IPS-20b (cell line): ENCODE measurements at regions not wholly inside any gene's neighbourhood (a gene's known extent, or its start where the extent isn't known, plus 50 kb on each side); places are given as distances from the start of the nearest gene placed in this dataset.

ENCODE experiments used
- H3K27ac ChIP-seq: one replicate; pipeline ENCODE4 v1.5.1; 2013; ENCODE audit warnings: low read length
- H3K27me3 ChIP-seq: 2 replicates; pipeline ENCODE4 v1.6.1; 2013; ENCODE audit warnings: mild to moderate bottlenecking, low read length, inconsistent platforms; ENCODE audit not compliant: insufficient read depth
- H3K36me3 ChIP-seq: 2 replicates; pipeline ENCODE4 v1.6.1; 2013; ENCODE audit warnings: low read depth, mild to moderate bottlenecking, inconsistent platforms, low read length, moderate library complexity; ENCODE audit not compliant: insufficient read depth
- H3K4me1 ChIP-seq: 2 replicates; pipeline ENCODE4 v1.6.1; 2013; ENCODE audit warnings: mild to moderate bottlenecking, control low read depth, inconsistent platforms, low read length, moderate library complexity; ENCODE audit not compliant: insufficient read depth
- H3K4me3 ChIP-seq: 2 replicates; pipeline ENCODE4 v1.5.1; 2013; ENCODE audit warnings: mild to moderate bottlenecking, low read length, inconsistent platforms
- H3K9ac ChIP-seq: 2 replicates; pipeline ENCODE4 v1.6.1; 2013; ENCODE audit warnings: low read depth, mild to moderate bottlenecking, inconsistent platforms, low read length, moderate library complexity
- H3K9me3 ChIP-seq: 2 replicates; pipeline ENCODE4 v1.6.1; 2013; ENCODE audit warnings: mild to moderate bottlenecking, low read depth, low read length, inconsistent platforms; ENCODE audit not compliant: insufficient read depth

DNA sequence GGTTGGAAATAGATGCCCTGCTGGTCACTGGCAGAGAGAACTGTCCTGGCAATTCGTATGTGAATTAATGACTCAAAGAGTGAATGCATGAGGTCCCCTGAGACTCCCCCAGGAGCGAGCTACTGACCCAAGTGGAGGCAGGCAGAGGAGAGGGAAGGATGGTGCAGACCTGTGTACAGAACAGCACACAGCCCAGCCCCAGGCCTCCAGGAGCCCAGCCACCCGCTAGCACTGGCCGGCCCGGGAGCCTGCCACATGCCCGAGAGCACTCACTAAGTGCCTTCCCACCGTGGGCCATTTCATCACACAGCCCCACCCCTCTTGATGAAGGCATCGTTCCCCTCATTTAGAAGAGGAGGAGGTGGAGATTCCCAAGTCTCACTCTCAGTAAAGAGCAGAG, 62.0 kb upstream of the IGSF21 start:
- Histone ChIP-seq H3K27me3 (no peaks in the 10 kb centered on the region; the same call in 1 of the 2 replicates), H3K27ac (no peak overlapping the region), H3K9me3 (no peaks in the 10 kb centered on the region), H3K36me3 (no peaks in the 10 kb centered on the region), H3K9ac (no peak overlapping the region), H3K4me3 (no peak overlapping the region), H3K4me1 (no peaks in the 10 kb centered on the region)

DNA sequence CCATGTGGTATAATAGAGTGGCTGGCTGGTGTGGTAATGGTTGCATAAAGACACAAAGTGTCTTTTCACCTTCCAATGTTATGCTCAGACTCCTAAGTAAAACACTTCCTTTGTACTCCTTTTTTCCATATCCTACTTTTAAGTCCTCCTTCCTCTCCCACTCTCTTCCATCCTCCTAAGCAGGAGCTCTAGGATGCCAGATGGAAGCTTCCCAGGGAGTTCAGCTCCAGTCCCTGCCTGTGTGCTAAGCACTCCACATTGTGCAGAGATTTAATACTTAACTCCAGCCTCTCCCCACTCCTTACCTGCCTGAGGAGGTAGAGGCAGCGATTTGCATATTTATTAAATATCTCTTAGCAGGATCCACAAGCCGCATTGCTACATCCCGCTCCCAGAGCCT, 60.5 kb upstream of the IGSF21 start:
- Histone ChIP-seq H3K9ac (no peak overlapping the region), H3K36me3 (no peaks in the 10 kb centered on the region), H3K27ac (no peak overlapping the region), H3K27me3 (peaks cover 5% of the 10 kb centered on the region; the same call in 1 of the 2 replicates), H3K4me3 (no peak overlapping the region), H3K9me3 (no peaks in the 10 kb centered on the region), H3K4me1 (no peaks in the 10 kb centered on the region)

DNA sequence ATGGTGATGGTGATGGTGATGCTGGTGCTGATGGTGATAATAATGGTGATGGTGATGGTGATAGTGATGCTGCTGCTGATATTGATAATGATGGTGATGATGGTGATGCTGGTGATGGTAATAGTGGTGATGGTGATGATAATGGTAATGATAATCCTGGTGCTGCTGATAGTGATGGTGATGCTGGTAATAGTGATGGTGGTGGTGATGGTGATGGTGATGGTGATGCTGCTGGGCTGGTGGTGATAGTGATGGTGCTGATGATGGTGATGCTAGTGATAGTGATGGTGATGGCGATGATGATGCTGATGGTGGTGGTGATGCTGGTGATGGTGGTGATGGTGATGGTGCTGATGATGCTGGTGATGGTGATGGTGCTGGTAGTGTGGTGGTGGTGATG, 58.4 kb upstream of the IGSF21 start:
- Histone ChIP-seq H3K27me3 (peaks cover 20% of the 10 kb centered on the region), H3K4me3 (no peak overlapping the region), H3K9ac (no peak overlapping the region), H3K4me1 (no peaks in the 10 kb centered on the region), H3K9me3 (no peaks in the 10 kb centered on the region), H3K27ac (no peak overlapping the region), H3K36me3 (no peaks in the 10 kb centered on the region)

DNA sequence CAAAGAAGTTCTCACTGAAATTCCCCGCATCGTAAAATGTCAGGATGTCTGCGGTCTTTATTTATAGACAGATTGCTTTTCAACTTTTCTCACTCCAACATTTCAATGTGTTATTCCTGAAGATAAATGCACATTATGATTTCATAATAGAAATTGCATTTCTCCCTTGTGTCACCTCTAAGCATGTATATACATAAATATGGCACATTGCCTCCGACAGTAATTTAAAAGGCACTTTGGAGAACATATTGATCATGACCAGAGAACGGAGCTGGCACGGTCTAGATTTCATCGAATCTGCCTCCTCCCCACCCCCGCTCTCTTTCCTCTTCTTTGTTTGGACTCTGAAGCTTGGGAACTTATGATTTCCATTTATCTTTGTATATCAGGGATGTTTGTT, 54.9 kb upstream of the IGSF21 start:
- no peak overlapping the region for H3K9ac ChIP-seq
- H3K36me3 ChIP-seq = no peaks in the 10 kb centered on the region
- H3K27ac ChIP-seq = no peak overlapping the region
- peaks cover 22% of the 10 kb centered on the region for H3K27me3 ChIP-seq
- H3K9me3 ChIP-seq = no peaks in the 10 kb centered on the region
- H3K4me1 ChIP-seq = no peaks in the 10 kb centered on the region
- no peak overlapping the region for H3K4me3 ChIP-seq

DNA sequence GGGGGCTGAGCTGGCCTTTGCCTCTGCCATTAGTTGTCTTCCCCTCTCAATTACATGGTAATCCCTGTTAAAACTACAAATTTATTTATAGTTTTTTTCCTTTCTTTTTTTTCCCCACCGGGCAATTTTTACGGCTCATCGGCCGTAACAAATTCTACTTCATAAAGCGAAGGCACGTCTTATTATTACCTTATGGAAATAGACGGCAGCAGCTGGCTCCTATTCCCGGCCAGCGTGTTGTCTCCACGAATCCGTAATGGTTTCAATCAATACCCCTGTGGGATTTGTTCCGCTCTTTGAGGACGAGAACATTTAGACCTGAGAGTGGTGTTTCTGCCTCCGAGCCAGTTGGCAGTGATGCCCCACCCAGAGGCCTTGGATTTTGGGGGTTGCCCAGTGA, 52.4 kb upstream of the IGSF21 start:
- Histone ChIP-seq H3K36me3 (no peaks in the 10 kb centered on the region), H3K9ac (no peak overlapping the region), H3K27ac (no peak overlapping the region), H3K9me3 (no peaks in the 10 kb centered on the region), H3K27me3 (peaks cover 24% of the 10 kb centered on the region), H3K4me1 (no peaks in the 10 kb centered on the region), H3K4me3 (no peak overlapping the region)

DNA sequence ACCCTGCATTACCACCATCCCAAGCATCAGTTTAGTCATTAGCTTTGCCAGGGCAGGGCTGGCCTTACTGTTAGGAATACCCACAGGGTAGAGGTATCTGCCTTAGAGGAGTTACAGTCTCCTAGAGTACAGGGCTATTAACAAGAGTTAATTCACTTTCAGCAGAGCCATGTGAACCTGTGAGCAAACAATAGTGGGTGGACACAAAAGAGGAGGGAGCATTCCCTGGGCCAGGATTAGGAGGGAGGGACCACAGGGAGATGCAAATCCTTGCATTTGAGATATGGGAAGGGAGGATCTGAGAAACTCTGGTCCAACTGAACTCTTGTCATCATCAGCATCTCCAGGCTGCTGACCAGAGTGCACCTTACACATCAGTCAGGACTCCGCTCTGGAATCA, 51.1 kb upstream of the IGSF21 start:
- H3K27me3 ChIP-seq = peaks cover 24% of the 10 kb centered on the region
- H3K9me3 ChIP-seq = no peaks in the 10 kb centered on the region
- no peak overlapping the region for H3K9ac ChIP-seq
- no peak overlapping the region for H3K4me3 ChIP-seq
- H3K4me1 ChIP-seq = no peaks in the 10 kb centered on the region
- no peak overlapping the region for H3K27ac ChIP-seq
- no peaks in the 10 kb centered on the region for H3K36me3 ChIP-seq

DNA sequence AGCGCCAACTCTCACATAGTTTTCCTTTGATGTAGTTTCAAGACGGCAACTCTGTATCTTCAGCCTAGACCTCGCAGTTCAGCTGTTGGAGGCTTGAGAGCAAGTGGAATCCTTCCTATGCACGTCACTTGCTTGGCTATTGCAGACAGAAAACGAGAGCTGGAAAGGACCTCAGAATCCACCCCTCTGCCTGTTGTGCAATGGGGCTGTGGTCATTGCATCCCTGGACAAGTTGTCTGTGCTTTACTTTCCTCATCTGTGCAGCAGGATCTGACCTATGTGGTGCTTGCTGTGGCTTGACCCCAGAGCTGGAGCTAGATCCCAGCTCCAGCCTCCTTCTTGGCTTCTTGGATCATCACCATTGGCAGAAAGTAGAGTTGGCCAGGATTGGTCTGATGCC, 50.0 kb upstream of the IGSF21 start:
- no peaks in the 10 kb centered on the region for H3K4me1 ChIP-seq
- H3K27ac ChIP-seq = no peak overlapping the region
- peaks cover 14% of the 10 kb centered on the region for H3K27me3 ChIP-seq
- H3K36me3 ChIP-seq = no peaks in the 10 kb centered on the region
- no peak overlapping the region for H3K9ac ChIP-seq
- H3K9me3 ChIP-seq = no peaks in the 10 kb centered on the region
- no peak overlapping the region for H3K4me3 ChIP-seq
